DMS 273 (cell line): ENCODE measurements at regions not wholly inside any gene's neighbourhood (a gene's known extent, or its start where the extent isn't known, plus 50 kb on each side); places are given as distances from the start of the nearest gene placed in this dataset.
A peak's percentile ranks its signal among the peaks of the same experiment; 100 is the strongest.
"Not testable (repeated sequence)": the region's sequence is repeated elsewhere in the genome, so short reads cannot be mapped to it uniquely, and the experiment has no call there.

Experiments
- DNase-seq: peaks from one replicate; lab custom pipeline; 2025; ENCODE audit not compliant: unreplicated experiment; lab: John Stamatoyannopoulos, UW

DNA sequence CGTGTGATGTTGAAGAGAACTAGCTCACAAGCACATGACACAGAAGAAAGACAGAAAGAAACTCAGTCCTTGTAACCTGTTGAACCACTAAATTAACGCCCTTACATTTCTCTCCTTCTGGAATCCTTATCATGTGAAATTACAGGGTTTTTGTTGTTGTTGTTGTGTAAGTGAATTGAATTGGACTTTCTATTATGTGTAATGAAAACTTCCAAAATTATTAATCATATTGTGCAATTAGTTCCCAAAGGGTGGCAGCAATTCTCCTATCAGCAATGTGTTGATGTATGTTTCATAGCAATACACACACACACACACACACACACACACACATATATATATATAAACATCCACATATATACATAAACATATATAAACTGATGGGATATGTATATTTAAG, 402.2 kb upstream of the TCF4 start:
- no peak for DNase-seq

DNA sequence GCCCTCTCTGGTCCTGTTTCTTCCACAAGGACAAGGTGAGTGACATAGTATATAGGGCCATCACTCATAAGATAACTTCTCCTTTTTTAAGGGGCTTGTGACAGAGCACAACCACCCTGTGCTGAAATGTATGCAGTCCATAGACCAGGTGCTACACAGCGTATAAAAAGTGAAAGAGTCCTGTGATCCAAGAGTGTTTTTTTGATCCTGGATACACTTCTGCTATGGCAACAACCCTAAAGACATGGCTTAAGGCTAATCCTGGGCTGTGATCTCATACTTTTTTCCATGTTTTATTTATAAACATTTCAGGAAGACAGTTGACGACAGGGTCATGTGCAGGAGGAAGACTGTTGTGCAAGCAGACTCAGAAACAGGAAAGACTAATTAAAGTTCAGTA, 400.5 kb upstream of the TCF4 start:
- DNase-seq, result no peak

DNA sequence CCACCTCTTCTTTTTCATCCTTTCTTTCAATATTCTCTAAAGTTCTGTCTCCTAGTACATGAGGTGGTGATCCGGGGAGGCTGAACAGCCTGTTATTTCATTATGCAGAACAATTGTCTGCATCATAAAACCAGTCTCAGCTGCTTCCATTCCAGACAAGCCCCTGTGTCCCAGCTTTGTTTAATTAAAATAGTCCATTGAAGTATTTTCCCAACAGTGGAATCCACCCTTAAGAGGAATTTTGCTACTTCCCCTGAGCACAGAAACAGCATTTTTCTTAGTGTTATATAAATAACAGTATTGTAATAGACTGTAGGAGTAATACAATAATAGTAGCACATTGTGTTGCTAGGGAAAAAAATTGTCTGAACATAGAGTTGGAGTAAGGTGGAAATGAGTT, 395.4 kb upstream of the TCF4 start:
- DNase-seq, result no peak

DNA sequence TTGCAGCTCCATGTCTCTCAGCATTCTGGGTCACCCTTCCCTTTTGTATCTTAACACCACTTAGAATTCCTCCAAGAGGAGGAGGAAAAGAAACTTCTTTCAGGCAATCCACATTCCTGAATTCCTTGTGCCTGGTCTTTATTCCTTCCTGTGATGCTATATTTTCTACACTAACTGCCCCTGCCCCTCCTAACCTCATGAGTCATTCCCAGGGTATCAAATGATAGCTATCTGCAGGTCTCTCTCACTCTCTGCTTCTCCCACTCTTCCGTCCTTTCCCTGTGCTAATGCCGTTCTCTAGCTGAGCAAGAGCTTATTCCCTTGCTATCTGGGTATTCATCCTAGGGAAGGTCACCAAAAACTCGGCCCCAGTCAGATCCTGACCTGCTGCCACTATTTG, 395.0 kb upstream of the TCF4 start:
- DNase-seq, result peak; percentile 3

DNA sequence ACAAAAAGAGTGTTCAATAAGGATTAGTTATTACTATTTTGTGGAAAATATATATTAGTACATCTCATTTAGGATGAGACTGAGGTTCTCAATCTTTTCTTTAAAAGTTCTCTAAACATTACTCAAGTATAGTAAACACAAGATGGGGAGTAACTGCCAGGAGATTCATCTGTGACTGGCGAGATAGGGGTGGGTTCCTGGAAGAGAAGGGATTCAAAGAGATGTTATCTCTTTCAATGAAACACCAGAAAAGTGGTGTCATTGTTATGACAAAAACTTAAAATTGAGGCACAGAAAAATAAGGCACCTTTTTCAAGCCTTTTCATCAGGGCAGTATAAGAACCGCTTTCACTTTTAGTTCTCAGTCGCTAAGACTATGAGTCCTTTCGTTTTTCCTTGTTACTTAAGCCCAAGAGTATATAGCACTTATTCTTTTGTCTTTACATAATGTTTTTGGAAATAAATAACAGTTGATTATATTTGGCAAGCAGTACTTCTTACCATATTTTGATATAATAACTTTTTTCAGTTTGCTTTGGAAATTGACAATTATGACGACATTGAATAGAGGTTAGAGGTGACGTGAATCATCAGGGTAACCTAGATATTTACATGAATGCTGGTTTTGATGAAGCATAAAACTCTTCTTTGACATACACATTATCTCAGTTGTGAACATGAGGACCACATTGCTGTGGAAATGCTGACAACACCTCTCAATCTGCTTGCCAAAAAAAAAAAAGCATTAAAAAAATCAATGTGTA, 393.9 kb upstream of the TCF4 start:
- DNase-seq, result no peak

DNA sequence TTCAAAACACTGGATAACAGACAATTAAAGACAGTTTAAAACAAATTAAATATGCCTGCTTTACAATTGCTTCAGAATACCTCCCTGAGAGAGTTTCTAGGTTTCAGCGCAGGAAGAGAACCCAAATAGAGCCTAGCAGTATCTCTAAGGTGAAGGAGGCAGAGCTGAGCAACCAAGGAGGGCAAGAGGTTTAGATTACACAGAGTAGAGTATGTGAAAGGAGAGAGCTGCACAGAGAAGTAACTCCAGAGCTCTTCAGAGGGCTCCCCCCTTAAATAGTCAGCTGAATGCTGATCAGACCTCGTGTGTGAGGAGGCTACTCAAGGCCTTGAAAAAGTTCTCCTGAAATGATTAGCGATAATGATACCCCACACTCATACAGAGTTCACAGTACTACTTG, 386.5 kb upstream of the TCF4 start:
- DNase-seq, result no peak

DNA sequence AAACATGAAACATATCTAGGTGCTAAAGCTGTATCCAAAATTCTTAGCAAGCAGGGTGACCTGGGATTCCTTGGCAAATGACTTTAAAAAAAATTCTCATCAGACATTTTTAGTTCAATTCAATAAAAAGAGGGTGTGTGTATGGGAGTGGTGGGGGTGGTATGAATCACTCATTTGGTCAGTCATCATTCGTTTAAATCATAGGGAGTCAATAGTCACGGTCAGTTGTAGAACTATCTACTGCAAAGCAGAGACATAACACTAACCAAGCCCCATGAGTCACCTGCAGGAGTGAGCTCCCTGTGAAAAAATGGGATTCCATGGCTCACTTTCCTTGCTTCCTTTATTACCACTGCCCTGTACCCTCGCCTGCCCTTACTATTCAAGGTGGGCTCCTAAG, 380.6 kb upstream of the TCF4 start:
- no peak for DNase-seq

DNA sequence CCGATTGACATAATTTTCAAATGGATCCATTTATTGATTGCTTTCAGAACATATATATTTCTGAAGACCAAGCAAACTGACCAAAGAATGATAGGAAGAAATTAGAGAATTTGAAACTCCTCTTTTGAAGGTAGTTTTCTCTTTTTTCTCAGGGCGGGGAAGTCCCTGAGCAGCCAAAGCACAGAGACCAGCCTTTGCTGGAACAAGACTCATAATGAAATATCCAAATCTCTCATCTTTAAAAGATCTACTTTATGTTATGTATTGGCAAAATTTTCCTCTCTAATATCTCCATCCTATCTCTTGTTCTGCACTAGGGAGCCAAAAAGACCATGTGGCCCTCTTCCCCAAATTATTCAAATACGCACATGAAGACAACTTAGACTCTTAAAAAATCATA, 379.0 kb upstream of the TCF4 start:
- DNase-seq, result no peak

DNA sequence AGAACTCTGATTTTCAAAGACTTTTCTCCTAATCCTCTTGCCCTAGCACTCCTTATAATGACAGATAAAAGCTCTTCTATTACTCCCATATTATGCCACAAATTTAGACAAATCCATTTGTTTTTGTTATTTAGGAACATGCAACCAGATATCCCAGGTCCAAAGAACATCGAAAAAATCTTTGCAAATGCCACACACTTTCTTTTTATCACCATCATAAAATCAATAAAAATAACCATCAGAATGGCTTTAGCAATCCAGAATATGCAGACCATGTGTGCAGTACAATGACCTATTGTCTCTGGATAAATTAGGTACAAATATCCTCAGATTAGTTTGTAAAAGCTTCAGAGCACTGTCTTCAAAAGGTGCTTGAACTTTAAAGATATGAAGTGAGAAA, 376.2 kb upstream of the TCF4 start:
- DNase-seq, result no peak

DNA sequence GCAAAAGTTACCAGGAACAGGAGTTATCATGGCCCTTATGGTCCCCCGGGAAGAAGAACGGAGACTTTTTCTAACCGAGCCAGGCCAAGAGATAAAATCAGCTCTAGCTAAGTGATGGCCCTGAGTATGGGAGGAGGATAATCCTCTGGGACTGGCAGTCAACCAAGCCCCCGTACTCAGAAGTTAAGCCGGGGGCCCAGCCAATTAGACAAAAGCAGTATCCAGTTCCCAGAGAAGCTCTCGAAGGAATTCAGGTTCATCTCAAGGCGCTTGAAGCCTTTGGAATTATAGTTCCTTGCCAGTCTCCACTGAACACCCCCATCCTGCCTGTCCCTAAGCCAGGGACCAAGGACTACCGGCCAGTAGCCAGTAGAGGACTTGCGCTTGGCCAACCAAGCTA, 365.3 kb upstream of the TCF4 start:
- DNase-seq, result no peak

DNA sequence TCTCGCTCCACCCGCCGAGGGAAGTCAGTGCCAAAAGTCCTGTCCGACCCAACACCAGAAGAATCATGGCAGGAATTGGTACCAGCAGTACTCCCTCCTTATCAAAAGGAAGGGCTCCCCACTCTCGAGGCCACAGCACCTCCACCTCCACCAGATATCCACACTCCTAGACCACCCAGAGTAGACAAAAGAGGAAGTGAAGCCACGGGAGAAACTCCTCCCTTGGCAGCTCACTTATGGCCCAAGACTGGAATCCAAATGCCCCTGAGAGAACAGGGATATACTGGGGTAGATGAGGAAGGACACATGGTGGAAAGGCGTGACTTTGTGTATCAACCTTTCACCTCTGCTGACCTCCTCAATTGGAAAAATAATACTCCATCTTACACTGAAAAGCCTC, 363.7 kb upstream of the TCF4 start:
- DNase-seq, result not testable (repeated sequence)

DNA sequence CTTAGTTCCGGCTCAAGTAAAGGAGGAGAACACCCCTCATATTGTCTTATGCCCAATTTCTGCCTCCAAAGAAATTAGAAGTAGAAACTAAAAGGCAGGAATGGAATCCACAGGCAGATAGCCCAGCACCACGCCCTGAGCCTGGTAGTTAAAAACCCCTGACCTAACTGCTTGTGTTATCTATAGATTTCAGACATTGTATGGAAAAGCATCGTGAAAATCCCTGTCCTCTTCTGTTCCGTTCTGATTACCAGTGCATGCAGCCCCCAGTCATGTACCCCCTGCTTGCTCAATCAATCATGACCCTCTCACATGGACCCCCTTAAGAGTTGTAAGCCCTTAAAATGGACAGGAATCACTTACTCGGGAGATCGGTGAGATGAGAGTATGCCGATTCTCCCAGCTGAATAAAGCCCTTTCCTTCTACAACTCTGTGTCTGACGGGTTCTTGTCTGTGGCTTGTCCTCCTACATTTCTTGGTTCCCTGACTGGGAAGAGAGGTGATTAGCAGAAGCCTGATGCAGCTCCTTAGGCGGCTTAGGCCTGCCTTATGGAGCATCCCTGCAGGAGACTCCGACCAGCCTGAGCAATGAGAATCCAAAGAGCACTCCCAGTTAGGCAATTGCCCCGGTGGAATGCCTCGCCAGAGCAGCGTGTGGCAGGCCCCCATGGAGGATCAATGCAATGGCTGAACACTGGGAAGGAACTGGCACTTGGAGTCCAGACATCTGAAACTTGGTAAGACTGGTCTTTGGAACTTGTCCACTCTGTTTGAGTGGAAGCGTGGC, 362.6 kb upstream of the TCF4 start:
- DNase-seq, result no peak

DNA sequence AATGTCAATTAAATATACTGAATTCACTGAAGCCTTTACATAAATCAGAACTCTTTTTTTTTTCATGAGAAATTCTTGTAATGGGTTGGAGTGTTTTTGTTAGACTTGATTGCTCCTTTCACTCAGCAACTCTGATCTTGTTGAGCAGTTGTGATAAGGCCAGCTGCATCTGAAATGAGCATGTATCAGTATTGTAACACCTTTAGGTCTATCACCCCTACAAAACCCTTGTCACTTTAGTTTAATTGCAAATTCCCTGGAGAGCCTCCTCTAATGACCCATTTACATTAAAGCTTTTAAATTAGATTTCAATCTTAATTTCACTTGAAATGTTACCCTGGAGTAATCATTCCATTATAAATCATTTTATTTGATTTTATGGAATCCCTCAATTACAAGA, 346.8 kb upstream of the TCF4 start:
- DNase-seq, result no peak

DNA sequence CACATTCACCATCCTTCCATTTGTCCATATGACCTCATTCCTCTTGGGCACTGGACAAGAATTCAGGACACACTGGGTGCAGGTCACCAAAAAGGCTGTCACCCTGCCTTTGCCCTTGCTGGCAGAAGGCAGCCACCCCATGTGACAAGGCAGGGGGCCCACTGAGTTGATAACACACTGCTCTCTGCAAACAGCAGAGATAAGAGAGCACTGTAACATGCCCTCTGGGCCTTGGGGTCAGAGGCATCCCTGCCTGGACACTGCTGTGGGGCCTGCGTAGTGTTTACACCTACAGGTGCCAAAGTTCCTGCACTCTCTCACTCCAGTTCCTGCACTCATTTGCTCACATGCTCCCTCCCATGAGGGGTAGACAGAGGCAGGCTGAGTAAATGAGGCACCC, 344.7 kb upstream of the TCF4 start:
- DNase-seq, result no peak

DNA sequence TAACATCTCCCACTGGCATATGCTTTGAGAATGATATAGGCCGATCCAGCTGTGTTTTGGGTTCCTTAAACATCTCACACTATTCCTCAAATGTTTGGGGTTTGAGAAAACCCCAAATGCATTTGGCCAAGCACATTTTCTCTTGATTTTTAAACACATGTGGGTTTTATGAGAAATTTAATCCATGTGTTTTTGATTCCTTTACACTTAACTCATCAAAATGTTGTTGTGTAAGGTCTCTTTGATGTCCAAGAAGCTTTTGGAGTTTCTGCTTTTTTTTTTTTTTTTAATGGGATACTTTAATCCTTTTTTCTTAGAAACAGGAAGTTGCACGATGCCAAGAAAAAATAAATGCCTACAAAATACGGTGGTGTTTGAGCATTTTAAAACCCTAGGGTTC, 339.8 kb upstream of the TCF4 start:
- DNase-seq, result no peak

DNA sequence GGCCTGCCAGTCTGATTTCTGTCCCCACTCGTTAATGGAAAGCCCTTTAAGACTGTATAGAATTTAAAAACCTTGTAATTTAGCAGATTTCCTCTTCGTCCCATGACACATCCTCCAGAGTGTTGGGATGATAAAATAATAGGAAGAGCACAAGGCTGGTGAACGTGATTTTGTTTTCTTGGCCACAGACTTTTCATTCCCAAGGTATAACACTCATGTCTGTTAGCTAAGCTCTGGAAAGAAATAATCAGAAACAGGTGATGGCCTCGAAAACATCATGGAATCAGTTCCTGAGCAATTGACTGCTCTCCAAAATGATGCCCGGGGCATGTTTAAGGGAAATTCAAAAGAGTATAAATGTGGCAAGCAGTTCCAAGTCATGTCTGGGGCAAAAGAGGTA, 337.8 kb upstream of the TCF4 start:
- DNase-seq, result no peak

DNA sequence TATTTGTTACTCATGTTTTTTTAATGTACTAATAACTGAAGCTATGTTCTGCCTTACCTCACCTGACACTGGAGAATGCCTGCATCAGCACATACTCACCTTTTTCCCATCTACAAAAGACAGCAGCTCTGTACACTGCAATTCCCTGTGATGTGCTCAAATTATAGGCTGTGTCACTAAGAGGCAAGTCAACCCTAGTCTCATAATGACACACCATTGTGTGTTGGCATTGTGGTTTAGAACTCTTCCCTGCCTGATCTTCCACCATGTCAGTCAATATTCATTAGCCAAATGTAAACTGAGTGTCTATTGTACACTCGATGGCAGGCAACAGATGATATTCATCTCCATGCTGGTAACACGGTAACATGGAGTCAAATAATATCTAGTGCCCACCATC, 332.1 kb upstream of the TCF4 start:
- DNase-seq, result no peak

DNA sequence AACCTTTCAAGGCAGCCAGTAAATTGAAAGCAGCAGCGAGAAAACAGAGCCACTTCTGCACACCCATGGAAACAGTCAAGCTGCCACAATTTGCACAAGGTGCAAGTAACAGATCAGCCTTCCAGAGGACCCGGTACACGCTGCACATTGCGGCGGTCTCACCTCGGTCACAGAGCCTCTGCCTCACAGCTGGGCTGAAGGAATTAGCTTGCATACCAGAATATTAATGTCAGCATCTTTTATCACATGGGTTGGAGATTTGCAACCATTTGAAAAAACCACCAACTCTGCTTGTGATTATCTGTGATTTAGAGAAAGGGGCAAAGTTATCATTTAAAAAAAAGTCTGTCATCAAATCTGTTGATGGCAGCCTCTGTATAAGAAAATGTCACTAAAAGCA, 330.5 kb upstream of the TCF4 start:
- no peak for DNase-seq

DNA sequence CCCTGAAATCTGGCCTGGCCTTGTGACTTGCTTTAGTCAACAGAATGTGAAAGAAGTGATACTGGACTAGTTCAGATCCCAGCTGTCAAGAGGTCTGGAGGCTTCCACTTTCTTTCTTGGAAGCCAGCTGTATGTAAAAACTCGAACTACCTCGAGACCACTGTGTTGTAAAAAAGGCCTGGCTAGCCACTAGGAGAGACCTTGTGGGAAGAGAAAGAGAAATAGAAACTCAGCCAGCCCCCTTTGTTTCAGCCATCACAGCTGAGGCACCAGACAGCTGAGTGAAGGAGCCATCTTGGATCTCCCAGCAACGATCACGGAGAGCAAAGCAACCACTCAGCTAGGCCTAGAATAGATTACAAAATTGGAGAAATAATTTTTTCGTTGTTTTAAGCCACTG, 324.9 kb upstream of the TCF4 start:
- DNase-seq, result peak; percentile 17

DNA sequence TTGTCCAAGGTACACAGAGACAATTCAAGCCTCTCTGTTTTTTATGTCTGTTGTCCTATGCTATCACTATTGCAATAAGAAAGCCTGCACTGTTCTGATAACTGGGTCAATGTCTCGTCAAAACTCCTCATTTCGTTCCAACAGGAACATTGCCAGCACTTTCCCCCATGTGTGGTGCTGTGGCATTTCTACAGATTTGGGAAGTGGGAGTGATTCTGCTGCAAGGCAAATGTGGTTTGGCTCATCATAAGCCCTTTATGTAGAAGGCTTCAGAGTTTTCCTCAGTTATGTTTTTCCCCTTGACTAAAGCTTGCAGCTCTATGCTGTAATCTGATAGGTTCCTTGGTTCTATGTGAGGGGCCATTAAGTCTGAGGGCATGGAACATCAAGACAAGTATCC, 324.1 kb upstream of the TCF4 start:
- no peak for DNase-seq

DNA sequence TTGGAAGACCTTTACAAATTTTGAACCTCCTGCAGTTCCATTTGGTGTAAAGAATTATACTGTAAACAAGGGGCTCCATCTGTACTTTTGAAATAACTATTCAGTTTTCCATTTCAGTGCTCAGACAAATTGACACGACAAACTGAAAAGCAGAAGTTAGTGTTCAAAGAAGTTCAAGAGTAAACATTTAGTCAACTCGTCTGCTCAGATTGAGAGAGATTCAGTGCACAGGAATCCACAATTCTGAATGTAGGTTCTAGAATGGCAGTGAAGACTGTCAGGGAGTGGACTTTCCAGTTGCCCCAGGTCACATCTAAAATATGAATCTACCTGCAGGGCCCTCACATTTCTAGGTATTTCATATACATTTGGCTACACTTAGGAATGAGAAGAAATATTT, 322.3 kb upstream of the TCF4 start:
- no peak for DNase-seq

DNA sequence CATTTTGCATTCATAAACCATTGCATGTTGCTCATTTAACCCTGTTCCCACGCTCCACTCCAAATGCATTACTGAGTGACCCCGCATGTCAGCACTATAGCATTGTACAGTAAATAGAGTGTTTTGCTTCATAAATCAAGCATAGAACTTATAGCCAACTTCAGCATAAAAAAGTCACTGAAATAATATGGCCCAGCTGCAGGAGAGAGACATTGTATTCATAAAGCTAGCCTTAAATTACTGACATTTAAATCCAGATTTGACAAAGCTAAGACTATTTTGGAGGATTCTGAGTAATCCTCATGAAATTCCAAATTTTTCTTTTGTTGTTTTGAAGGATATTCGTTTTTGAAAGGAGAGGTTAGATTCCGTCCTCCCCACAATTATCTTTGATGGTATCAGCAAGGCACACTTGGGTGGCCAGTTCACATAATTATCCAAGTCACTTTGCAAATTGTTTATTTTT, 320.9 kb upstream of the TCF4 start:
- no peak for DNase-seq
